Cardiac fibroblast (primary cell): ENCODE measurements at regions not wholly inside any gene's neighbourhood (a gene's known extent, or its start where the extent isn't known, plus 50 kb on each side); places are given as distances from the start of the nearest gene placed in this dataset.

Experiments used
- DNase-seq, 2 donors: peaks; one replicate each; pipeline versions ENCODE4 v3.0.0 to v3.0.0-alpha.2; 2010; ENCODE audit warnings: low read depth in 2 of 2
- H3K4me3 ChIP-seq, 2 donors: replicated peaks in 1 of 2; 1 replicate in 1 of 2; 2 replicates in 1 of 2; pipeline ENCODE4 v1.5.1; 2011; ENCODE audit warnings: low read depth in 2 of 2, low read length in 2 of 2, mild to moderate bottlenecking in 2 of 2, moderate library complexity in 1 of 2
- TF ChIP-seq, protein P1 (sequence below): IDR thresholded peaks from one replicate; pipeline ENCODE4 v1.5.1; 2011; ENCODE audit warnings: low read depth, mild to moderate bottlenecking, low read length, inconsistent platforms

DNA sequence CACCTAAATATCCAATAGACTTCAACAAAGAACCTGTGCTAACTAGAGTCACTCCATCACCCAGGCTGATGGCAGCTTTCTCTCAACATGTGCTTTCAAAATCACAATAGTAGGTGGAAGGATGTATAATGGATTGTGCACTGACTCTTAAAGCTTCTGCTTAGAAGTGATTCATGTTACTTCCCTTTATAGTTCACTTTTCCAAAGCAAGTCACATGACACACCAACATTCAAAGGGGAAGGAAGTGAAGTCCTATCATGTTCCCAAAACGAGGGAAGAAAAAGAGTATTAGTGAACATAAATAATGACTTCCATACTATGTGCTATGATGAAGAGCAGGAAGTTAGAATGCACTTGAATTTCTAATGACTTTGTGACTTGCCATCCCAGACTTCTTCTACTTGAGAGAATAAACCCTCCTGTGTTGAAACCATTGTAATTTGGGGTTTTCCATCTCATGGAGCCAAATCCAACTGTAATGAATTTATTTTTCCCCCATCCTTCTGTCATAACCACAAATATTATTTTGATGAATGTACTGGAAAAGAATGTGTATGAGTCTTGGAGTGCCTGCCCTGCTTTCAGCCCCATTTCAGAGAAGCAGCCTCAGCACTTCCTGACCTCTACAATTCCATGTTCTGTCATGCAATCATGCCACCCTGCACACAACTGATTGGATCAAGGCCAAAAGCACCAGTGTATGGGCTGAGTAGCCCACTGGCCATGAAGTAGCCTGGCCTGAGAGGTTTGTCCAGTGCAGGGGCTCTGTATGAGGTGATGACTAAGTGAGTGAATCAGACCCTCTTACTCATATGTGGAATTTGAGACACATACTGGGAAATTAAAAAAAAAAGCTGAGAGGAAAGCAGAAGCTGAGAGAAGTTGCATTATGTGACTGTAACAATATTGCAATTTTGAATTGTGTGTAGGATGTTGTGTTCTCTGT, 525.9 kb upstream of the CLINT1 start:
- H3K4me3 ChIP-seq = no peak overlapping the region
- peak; percentile 87 to 98 for DNase-seq
- TF ChIP-seq, protein P1, sequence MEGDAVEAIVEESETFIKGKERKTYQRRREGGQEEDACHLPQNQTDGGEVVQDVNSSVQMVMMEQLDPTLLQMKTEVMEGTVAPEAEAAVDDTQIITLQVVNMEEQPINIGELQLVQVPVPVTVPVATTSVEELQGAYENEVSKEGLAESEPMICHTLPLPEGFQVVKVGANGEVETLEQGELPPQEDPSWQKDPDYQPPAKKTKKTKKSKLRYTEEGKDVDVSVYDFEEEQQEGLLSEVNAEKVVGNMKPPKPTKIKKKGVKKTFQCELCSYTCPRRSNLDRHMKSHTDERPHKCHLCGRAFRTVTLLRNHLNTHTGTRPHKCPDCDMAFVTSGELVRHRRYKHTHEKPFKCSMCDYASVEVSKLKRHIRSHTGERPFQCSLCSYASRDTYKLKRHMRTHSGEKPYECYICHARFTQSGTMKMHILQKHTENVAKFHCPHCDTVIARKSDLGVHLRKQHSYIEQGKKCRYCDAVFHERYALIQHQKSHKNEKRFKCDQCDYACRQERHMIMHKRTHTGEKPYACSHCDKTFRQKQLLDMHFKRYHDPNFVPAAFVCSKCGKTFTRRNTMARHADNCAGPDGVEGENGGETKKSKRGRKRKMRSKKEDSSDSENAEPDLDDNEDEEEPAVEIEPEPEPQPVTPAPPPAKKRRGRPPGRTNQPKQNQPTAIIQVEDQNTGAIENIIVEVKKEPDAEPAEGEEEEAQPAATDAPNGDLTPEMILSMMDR = no peak

DNA sequence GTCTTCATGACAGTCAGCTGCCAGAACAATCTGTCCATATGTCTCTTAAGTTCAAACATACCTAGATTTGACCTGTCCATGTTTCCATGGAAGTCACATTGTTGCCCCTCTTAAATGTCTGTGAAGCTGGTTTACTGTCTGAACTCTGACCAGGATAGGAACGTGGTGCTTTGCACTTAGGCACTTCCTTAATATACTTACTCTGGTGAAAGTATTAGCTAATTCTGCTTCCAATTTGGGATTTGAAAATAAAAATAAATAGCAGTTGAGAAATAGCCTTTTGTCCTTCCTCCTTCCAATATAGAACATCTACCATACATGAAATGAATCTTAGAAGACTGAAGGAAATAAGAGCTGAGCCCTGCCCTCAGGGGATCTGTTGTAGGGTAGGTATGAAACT, 524.5 kb upstream of the CLINT1 start:
- DNase-seq = no peak
- H3K4me3 ChIP-seq = no peak overlapping the region
- TF ChIP-seq, protein P1 = no peak

DNA sequence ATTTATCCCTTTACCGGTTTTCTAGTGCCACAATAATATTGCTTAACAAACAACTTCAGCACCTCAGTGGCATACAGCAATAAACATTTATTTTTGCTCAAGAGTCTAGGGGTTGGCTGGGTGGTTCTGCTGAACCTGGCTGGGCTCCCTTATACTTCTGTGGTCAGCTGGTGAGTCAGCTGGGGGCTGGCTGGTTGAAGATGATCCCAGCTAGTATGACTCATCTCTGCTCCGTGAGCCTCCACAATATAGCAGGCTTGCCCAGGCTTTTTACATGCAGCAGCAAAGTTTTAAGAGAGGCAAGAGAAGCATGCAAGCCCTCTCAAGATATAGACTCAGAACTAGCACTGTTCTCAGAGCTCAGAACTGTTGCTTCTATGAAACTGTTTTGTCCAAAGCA, 523.5 kb upstream of the CLINT1 start:
- TF ChIP-seq, protein P1 = no peak
- peak; percentile 95 to 96 for DNase-seq
- no peak overlapping the region for H3K4me3 ChIP-seq

DNA sequence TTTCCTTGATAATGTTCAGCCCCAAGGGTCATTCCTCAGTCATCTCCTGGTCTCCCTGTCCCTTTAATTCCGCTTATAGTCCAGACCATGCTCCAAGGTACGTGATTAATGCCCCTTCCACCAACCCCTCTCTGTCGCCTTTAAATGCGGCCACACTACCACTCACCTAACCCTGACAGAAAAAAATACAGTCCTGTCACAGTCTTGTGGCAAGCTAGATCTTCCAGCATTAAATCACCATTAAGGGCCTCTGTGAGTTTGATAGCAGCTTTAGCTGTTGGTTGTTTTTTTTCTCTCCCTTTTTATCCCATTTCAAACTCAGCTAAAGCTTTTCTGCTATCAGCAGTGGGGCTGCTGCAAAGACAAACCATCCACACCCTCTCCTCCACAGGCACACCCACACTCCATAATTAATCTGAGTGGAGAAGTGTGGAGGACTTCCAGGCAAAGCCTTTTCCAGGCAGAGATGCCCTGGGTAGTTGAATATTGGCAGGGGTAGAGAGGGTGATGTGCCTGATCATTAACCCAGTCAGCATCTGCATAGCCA, 522.7 kb upstream of the CLINT1 start:
- no peak overlapping the region for H3K4me3 ChIP-seq
- no peak for DNase-seq
- TF ChIP-seq, protein P1 = no peak

DNA sequence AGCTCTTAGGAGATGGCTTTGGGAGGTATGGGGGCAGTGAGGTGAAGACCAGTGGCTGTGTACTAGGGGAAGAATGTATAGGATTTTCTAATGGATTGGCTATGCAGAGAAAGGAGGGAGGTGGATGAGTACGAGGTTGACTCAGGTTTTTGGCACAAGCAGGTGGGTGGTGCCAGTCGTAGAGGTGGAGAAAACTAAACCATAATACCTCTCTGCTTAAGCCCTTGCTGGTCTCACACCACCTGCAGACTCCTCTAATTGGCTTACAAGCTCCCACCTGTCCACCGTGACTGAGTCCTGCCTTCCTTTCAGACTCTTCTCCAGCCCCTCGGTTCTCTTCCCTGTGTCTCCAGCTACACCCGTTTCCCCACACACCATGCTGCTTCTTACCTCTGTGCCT, 521.7 kb upstream of the CLINT1 start:
- no peak overlapping the region for H3K4me3 ChIP-seq
- no peak for DNase-seq
- TF ChIP-seq, protein P1 = no peak

DNA sequence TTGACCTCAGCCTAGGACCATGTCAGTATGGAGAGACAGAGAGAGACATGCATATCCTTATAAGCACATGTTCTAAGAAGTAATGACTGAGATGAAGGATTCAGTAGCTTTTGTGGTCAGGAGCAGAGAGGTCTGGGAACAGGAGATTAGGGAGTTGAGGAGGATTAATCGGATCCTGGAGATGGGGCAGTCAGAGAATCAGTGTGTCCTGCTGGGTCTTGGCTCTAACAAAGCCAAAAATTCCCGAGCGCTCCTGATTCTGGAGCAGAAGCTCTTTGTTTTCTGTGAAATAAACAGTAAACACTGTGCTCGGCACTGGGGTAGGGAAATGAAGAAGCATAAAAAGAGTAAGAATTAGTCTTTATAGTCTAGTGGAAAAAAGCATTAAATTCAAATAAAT, 520.0 kb upstream of the CLINT1 start:
- H3K4me3 ChIP-seq = no peak overlapping the region
- TF ChIP-seq, protein P1 = no peak
- DNase-seq = no peak
